Transverse colon (tissue), 4 donors: ENCODE measurements at regions not wholly inside any gene's neighbourhood (a gene's known extent, or its start where the extent isn't known, plus 50 kb on each side); places are given as distances from the start of the nearest gene placed in this dataset.
"Not testable (repeated sequence)": the region's sequence is repeated elsewhere in the genome, so short reads cannot be mapped to it uniquely, and the experiment has no call there.

Source experiments
- DNase-seq: peaks from one replicate; pipeline ENCODE4 v3.0.0-alpha.2; 2019
- H3K27ac ChIP-seq, 4 donors: fragments of 200-600 bp; sonication (generic); 2 replicates each; pipeline ENCODE4 v1.5.1; 2016 to 2018; ENCODE audit warnings: inconsistent platforms in 4 of 4
- H3K27me3 ChIP-seq: fragments of 200-600 bp; sonication (generic); 2 replicates; pipeline ENCODE4 v1.5.1; 2017; ENCODE audit warnings: inconsistent platforms
- H3K36me3 ChIP-seq, 4 donors: fragments of 200-600 bp; sonication (generic); 2 replicates each; pipeline ENCODE4 v1.5.1; 2017 to 2019; ENCODE audit warnings: inconsistent platforms in 4 of 4
- H3K4me1 ChIP-seq, 4 donors: fragments of 200-600 bp; sonication (generic); 2 replicates each; pipeline ENCODE4 v1.5.1; 2017 to 2020; ENCODE audit warnings: inconsistent platforms in 4 of 4
- H3K4me3 ChIP-seq, 4 donors: fragments of 200-600 bp; sonication (generic); 1 replicate in 1 of 4; 2 replicates in 3 of 4; pipeline versions ENCODE4 v1.5.1 to v1.6.1; 2017 to 2019; ENCODE audit warnings: inconsistent platforms in 4 of 4
- H3K9me3 ChIP-seq, 2 donors: fragments of 200-600 bp; sonication (generic); 2 replicates each; pipeline ENCODE4 v1.5.1; 2017 to 2019; ENCODE audit warnings: inconsistent platforms in 2 of 2
- WGBS, 2 donors: methylation state at CpG; one replicate each; pipeline ENCODE4 v1.1.5; 2018; ENCODE audit warnings: low coverage in 1 of 2; 5-methylcytosine and 5-hydroxymethylcytosine counted together
- in situ Hi-C, 4 donors: fragments of 200-750 bp; cut with MboI; loops; one replicate each; pipeline versions ENCODE4 v1.15.0 to v1.15.1; 2017; ENCODE audit warnings: low sequenced_read_pairs in 3 of 4, low pct_ligation_motif_present in 1 of 4, low pct_unique_long_range_greater_than_20kb in 1 of 4
- intact Hi-C: fragments of 100-400 bp; cut with DNase I; formaldehyde crosslinking; loops from one replicate; pipeline ENCODE4 v1.15.1; 2023; ENCODE audit warnings: low total_unique reads

DNA sequence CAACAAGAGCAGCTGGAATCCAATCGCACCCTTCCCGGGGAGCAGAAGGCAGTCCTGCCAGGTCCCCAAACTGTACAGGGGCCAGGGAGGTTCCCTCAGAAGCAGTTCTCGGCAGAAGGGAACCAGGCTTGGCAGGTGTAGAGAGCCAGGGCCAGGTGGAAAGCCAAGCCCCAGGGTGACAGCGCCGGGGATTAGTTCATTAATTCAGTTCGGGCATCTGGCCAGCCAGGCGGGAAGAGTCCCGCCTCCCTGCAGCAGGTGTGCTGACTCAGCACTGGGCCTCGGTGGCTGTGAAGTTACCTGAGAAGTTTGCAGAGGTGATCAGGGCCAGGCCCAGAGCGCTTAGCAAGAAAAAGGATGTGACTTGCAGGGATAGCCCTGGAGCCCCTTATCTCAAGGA lies 4060.0 kb upstream of the TPTE start:
- in situ Hi-C loops, H3K4me1 ChIP-seq, H3K27me3 ChIP-seq, H3K9me3 ChIP-seq, H3K36me3 ChIP-seq, H3K27ac ChIP-seq, DNase-seq, H3K4me3 ChIP-seq, intact Hi-C loops: not testable (repeated sequence)
- no CpG with 5 or more reads among the region's 10 CpGs for WGBS, 2 donors

DNA sequence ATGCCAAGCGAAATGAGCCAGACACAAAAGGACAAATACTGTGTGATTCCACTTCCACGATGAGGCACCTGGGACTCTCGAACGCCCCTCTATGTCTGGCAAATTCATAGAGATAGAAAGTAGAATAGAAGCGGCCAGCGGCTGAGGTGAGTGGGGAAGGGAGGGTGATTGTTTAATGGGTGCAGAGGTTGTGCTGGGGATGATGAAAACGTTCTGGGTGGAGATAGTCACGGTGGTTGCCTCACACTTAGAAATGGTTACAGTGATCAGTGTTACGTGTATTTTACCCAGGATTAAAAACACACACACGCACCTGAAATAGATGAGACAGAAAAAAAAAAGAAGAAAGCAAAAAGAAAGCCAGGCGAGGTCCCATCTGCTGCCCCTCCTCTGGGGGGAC lies 4057.0 kb upstream of the TPTE start:
- H3K4me3 ChIP-seq, in situ Hi-C loops, DNase-seq, H3K27ac ChIP-seq, intact Hi-C loops, H3K9me3 ChIP-seq, H3K4me1 ChIP-seq, H3K27me3 ChIP-seq, H3K36me3 ChIP-seq: not testable (repeated sequence)
- no CpG with 5 or more reads among the region's 11 CpGs for WGBS, 2 donors

DNA sequence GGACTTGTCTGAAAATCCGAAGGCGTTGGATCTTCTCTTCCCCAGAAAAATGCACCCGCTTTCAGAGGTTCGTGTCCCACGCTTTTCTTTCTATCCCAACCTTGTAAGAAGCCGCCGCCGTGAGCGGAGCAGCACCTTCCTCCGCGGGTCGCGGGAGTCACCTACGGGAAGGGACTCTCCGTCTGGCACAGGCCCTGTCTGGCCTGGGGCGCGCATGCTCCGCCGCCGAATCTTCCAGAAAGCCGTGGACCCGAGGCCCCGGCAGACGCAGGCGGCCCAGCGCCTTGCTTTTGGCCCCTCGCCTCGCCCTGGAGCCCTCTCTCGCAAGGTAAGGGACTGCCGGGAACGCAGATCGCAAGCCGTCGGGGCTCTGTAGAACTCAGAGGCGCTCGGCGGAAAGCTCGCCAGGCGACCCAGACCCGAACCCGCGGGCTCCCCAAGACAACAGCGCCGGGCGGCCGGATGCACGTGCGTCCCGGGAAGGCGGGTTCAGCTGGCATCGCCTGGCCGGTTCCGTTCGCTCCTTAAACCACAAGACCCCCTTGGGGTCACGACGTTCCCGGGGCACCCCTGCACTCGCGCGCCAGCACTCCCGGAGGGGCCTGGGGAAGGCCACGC lies 4055.2 kb upstream of the TPTE start:
- H3K27ac ChIP-seq, H3K4me3 ChIP-seq, intact Hi-C loops, H3K36me3 ChIP-seq, H3K4me1 ChIP-seq, in situ Hi-C loops, H3K9me3 ChIP-seq, DNase-seq, H3K27me3 ChIP-seq: not testable (repeated sequence)
- WGBS, 2 donors, result no CpG with 5 or more reads among the region's 62 CpGs

DNA sequence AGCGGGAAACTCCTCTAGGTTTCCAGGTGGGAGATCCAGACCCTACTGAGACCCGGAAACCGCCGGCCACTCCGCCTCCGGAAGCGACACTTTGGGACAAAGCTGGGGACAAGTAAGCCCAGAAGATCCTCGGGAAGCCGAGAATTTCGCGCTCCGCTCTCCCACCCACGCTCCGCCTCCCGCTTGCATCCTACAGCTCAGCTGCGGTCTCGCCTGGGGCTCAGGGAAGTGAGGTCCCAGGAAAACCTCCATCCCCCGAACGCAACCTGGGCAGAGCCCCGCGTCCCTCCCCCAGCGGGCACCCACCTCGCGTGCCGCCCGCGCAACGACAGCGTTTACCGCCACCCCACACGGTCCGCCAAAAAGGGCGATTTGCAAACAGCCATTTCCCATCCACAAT lies 4054.7 kb upstream of the TPTE start:
- no CpG with 5 or more reads among the region's 33 CpGs for WGBS, 2 donors
- H3K4me1 ChIP-seq, in situ Hi-C loops, H3K27ac ChIP-seq, intact Hi-C loops, H3K36me3 ChIP-seq, DNase-seq, H3K27me3 ChIP-seq, H3K4me3 ChIP-seq, H3K9me3 ChIP-seq: not testable (repeated sequence)

DNA sequence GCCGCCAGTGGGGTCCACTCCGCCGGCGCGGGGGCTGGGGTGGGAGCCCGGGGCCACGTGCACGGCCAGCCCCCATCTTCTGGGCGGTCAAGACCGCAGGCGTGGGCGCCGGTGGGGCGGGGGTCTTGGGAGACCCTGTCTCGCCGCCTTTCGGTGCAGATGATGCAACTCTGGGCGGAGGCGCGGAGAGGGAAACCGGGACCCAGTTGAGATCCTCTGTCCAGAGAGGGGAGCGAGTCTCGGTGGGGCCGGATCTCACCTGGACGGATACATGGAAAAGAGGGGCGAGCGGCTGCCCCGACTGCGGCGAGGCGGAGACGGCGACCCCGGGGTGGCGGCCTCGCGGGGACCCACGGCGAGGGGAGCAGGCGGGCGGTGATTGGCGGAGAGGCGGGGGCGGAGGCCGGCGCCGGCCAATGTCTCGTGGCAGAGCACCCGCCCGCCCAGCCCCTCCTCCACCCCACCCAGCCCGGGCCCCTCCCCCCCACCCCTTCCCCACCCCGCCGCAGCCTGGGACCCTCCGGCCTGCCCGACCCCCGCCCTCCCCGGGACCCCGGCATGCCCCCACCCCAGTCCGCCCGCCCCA lies 4054.1 kb upstream of the TPTE start:
- WGBS, 2 donors, result no CpG with 5 or more reads among the region's 60 CpGs
- H3K36me3 ChIP-seq, intact Hi-C loops, DNase-seq, H3K4me1 ChIP-seq, H3K27ac ChIP-seq, in situ Hi-C loops, H3K9me3 ChIP-seq, H3K27me3 ChIP-seq, H3K4me3 ChIP-seq: not testable (repeated sequence)

DNA sequence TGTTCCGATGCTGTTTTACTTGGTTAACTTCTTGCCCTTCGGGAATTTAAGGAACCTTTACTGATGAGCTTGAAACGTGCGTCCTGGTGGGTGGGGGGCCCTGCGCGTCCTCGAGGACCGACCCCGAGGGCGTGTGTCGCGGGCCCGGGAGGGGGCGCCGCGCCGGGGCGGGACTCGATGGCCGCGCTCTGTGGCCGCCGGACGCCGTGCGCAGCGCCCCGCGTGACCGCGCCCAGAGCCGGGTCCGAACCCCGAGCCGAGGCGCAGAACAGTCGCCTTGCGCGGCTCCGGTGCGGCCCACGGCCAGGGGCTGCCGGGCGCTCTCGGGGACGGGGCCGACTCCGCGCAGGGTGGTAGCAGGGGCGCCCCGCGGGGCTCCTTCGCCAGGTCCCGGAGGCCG lies 4053.5 kb upstream of the TPTE start:
- H3K9me3 ChIP-seq, H3K4me1 ChIP-seq, H3K4me3 ChIP-seq, DNase-seq, H3K36me3 ChIP-seq, intact Hi-C loops, H3K27ac ChIP-seq, H3K27me3 ChIP-seq, in situ Hi-C loops: not testable (repeated sequence)
- WGBS, 2 donors, result no CpG with 5 or more reads among the region's 55 CpGs

DNA sequence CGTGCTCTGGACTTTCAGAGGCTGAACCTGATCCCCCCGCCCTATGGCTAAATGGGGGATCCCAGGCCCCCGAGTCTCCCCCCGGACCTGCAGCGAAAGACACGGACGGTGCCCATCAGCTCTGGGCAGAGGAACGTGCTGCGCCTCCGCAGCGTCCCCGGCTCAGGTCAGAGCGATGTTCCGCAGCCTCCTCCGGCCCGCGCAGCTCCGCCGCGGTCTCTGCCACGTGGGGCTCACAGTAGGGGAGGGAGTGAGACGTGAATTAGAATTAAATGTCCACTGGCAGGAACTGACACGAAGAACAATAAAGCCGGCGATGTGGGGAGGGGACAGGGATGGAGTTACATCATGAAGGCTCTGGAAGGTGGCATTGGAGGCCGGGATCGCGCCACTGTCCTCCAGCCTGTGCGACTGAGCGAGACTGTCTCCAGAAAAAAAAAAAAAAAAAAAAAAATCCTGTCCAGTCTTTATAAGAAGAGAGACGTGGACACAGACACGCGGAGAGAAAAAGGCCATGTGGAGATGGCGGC lies 4053.0 kb upstream of the TPTE start:
- in situ Hi-C loops, H3K4me1 ChIP-seq, H3K27me3 ChIP-seq, H3K9me3 ChIP-seq, H3K4me3 ChIP-seq, intact Hi-C loops, H3K36me3 ChIP-seq, H3K27ac ChIP-seq, DNase-seq: not testable (repeated sequence)
- no CpG with 5 or more reads among the region's 34 CpGs for WGBS, 2 donors

DNA sequence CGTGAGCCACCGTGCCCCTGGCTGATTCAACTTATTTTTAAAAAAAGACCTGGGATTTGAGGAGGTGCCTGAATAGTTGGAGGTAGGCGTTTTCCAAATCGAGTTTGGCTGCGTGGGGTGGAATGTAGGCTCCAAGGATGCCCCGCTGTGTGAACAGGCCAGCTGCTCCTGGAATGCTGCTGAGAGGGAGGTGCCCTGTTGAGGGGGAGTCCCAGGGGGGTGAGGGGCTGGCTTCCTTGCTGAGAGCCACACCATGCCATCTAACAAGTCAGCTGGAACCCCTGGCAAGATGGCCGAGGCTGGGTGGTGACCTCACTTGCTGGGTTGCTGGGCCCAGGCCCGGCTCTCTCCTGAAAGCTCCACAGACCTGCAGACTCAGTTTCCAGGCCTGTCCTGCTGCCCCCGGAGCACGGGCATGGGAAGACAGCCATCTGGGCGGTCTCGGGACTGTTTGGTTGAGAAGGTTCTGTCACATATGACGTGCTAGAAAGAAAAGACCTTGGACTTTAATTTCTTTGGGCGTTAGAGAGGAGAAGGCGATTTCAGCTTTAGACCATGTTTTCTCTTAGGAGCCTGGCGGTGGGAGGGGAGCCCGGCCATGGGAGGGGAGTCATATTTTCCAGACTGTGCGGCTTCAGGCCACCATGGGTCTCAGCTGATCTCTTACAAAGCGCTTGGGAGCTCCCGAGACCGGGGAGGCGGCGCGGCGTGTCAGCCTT lies 4047.0 kb upstream of the TPTE start:
- H3K4me3 ChIP-seq, H3K9me3 ChIP-seq, DNase-seq, intact Hi-C loops, H3K4me1 ChIP-seq, H3K36me3 ChIP-seq, H3K27me3 ChIP-seq, in situ Hi-C loops, H3K27ac ChIP-seq: not testable (repeated sequence)
- no CpG with 5 or more reads among the region's 25 CpGs for WGBS, 2 donors

DNA sequence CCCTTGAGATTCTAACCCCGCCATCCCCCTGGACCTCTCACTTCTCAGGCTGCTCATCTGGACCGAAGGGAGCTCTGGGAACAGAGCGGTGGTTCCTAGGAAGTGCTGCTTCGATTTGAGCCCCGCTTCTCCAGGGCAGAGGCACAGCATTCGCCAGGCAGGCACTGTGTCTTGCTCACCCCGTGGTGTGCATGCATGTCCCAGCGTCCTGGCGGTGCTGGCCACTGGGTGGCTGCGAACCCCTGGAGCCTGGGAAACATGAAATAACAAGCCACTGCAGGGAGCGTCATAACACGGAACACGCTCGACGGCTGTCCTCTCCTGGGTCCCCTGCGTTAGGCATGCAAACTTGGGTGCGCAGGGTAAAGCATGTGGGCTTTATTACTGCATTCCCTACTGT lies 4040.3 kb upstream of the TPTE start:
- H3K27ac ChIP-seq, H3K9me3 ChIP-seq, H3K27me3 ChIP-seq, H3K4me1 ChIP-seq, in situ Hi-C loops, DNase-seq, intact Hi-C loops, H3K36me3 ChIP-seq, H3K4me3 ChIP-seq: not testable (repeated sequence)
- WGBS, 2 donors, result no CpG with 5 or more reads among the region's 17 CpGs

DNA sequence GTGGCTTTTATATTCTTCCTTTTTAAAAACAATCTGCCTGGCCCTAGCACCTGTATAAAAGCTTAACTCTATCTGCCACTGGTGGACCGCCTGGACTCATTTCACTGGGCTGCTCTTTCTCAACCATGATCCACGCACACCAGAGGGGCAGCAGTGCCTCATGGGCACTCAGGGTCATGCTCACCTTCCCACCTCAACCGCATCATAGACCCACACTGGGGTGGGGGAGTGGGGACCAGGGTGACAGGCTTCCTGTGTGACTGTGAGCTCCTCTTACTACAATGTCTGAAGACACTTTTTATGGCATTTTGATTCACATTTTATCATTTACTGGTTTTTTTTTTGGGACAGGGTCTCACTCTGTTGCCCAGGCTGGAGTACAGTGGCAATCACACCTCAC lies 4038.8 kb upstream of the TPTE start:
- H3K9me3 ChIP-seq, in situ Hi-C loops, H3K4me1 ChIP-seq, intact Hi-C loops, H3K27ac ChIP-seq, H3K27me3 ChIP-seq, H3K4me3 ChIP-seq, DNase-seq, H3K36me3 ChIP-seq: not testable (repeated sequence)
- no CpG with 5 or more reads among the region's 3 CpGs for WGBS, 2 donors

DNA sequence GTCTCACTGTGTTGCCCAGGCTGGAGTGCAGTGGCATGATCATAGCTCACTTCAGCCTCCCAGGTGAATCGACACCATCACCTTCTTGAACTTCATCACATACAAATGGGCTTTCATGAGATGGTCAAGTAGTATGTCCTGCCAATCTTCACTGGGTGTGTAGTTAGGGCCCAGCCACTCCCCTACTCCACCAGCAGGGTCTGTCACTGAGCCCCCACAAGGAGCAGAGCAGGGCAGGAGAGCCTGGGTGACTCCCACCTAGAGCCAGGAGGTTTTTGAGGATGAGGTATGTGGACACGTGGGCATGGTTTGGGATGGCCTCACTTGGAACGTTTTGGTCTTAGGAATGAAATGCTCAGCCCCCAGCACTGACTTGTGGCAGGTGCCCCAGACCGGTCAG lies 4037.7 kb upstream of the TPTE start:
- H3K4me3 ChIP-seq, H3K36me3 ChIP-seq, H3K9me3 ChIP-seq, intact Hi-C loops, DNase-seq, H3K27ac ChIP-seq, H3K27me3 ChIP-seq, in situ Hi-C loops, H3K4me1 ChIP-seq: not testable (repeated sequence)
- WGBS, 2 donors, result no CpG with 5 or more reads among the region's 4 CpGs
